Germinal center (tissue), 1 donor: ENCODE measurements at regions not wholly inside any gene's neighbourhood (a gene's known extent, or its start where the extent isn't known, plus 50 kb on each side); places are given as distances from the start of the nearest gene placed in this dataset.
A peak's percentile ranks its signal among the peaks of the same experiment; 100 is the strongest.

Source experiments
- DNase-seq: peaks from one replicate; pipeline ENCODE4 v3.0.0; 2012; ENCODE audit warnings: mixed read lengths, low spot score

DNA sequence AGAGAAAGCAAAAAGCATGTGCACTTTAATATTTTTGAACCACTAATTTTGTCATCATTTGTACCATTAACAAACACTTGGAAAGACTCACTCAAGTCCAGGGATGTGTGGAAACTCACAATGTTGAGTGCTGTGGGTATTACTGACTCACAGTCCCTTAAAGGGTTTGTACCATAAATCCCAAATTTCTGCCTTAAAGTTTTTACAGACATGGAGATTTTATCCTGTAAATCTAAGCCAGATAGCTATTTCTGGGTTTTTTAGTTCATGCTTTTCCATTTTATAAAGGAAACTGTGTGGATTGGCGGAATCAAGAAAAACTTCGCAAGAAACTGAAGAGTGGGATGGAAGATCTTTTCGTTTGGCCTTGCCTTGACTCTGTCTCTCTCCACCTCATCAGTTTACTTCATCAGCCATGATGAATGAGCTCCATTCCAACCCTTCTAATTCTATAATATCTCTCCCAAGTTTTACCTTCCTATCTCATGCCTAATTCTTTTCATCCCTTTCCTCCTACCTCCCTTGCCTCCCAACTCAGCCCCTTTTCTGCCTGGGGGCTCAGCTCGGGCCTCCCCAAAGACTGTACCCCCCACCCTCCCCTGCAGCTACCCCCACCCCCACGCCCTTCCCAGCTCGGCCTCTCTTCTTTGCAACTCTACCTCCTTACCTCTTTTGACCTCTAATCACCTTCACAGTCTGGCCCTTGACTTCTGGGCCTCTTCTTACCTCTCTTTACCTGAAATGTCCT, 218.5 kb upstream of the MKLN1 start:
- no peak for DNase-seq

GRCh38 chr7:131109759-131110296, 217.8 kb upstream of the MKLN1 start:
- DNase-seq, result peak; percentile 72

- no peak for DNase-seq
Observed at GRCh38 chr7:131110297-131111080, 217.2 kb upstream of the MKLN1 start.

- DNase-seq, result peak; percentile 52
Observed at GRCh38 chr7:131111081-131111576, 216.5 kb upstream of the MKLN1 start.

DNA sequence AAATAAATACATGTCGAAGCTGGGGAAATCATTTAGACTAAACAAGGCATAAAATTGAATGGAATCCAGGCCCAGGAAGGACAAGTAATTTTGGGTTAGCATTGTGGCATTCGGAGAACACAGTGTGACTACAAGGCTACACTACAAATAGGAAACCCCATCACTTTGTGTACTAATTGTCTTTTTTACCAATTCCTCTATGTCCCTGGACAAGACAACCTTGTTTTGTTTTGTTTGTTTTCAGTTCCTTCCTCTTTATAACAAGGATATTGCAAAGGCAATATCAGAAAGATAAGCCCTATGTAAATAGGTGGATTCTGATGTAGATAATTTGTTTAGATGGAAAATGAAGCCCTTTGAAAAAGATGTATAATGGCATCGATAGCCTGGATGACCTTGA, 215.9 kb upstream of the MKLN1 start:
- DNase-seq, result no peak

GRCh38 chr7:131112431-131112830, 215.2 kb upstream of the MKLN1 start:
- DNase-seq, result no peak

DNA sequence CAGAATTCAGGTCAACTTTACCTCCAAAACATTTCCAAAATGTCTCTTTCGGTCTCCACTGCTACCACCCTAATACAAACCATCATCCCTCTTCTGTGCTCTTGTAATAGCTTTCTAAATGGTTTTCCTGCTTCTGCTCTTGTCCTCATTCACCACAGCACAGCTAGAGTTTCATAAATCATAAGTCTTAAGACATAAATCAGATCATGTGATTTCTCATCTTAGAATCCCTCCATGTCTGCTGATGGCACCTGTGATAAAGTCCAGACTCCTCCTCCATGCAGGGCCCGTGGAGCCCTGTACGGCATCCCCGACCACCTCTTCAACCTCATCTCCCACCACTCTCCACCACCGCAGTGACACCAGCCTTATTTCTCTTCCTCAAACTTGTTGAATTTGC, 212.3 kb upstream of the MKLN1 start:
- DNase-seq, result no peak

GRCh38 chr7:131117439-131117838, 210.2 kb upstream of the MKLN1 start:
- no peak for DNase-seq

GRCh38 chr7:131119381-131119780, 208.3 kb upstream of the MKLN1 start:
- no peak for DNase-seq

DNA sequence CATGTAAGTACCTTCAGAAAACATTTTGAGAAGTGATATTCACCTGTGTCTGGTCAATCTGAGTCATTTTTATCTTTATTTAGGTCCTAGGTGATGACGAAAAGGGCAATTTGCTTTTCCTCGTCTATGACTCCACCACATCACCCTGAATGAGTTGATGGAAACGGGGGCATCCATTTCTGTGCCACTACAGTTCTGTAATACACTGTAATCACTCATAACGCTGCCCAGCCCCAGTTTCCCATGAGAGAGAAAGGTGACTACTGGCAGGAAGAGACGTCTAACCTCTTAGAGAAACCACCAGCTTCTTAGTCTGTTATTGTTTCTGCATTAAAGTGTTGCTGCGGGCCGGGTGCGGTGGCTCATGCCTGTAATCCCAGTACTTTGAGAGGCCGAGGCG, 205.3 kb upstream of the MKLN1 start:
- DNase-seq, result no peak

DNA sequence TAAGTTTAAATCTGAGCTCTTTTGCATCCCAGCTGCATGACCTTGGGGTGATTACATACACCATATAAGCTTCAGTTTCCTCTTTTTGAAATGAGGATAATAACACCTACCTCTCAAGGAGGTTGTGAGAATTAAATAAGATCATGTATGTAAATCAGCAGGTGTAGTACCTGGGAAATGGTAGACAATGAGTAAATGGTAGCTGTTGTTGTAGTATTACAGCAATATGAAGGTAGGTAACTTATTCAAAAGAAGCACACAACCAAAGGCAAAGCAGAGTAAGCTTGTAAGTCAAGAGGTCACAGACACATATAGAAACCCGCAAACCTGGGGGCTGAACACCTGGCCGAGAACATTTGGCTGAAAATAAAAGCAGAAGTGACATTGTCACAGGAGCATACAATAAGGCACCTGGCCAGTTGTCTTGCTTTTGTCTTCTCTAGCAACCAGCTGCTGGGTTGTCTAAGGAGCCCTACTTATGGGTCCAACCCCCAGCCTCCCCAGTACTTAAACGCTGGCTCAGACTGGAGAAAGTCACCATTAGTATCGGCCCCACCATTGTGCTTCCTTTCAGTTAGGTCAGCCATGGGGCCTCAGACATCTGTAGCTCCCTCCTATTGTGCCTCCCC, 203.6 kb upstream of the MKLN1 start:
- DNase-seq, result peak; percentile 77

DNA sequence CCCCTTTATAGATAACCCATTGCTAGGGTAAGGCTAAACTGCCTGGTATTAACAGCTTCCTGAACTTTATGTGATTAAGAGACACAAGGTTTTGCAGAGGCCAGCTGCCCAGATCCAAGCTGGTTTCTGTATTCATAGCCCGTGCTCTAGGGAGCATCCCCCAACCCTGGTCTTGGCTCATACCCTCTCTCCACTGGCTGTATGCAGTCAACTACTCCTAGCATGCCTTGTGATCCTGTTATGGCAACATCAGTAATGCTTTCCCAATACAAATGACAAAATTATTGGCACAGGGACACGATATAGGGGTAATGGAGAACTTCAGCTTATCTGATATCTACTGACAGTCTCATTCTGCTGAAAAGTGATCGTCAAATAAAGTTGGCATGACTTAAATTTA, 202.8 kb upstream of the MKLN1 start:
- DNase-seq, result no peak

DNA sequence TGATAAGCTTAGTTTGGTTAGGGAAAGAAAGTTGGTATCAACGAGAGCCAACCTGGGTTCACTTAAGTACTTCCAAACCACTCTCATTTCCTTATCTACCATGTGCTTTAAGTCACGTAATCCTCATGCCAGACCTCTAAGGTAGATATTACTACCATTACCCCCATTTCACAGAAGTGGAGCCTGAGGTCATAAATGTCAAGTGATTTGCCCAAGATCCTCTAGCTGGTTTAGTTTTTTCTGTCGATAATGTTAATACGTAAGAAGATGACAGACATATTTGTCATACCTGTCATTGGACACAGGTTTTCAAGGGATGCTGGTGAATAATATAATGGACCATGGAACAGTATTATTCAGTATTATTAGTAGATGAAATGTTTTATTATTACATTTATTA, 197.4 kb upstream of the MKLN1 start:
- DNase-seq, result no peak

GRCh38 chr7:131131012-131131745, 196.5 kb upstream of the MKLN1 start:
- DNase-seq, result no peak

DNA sequence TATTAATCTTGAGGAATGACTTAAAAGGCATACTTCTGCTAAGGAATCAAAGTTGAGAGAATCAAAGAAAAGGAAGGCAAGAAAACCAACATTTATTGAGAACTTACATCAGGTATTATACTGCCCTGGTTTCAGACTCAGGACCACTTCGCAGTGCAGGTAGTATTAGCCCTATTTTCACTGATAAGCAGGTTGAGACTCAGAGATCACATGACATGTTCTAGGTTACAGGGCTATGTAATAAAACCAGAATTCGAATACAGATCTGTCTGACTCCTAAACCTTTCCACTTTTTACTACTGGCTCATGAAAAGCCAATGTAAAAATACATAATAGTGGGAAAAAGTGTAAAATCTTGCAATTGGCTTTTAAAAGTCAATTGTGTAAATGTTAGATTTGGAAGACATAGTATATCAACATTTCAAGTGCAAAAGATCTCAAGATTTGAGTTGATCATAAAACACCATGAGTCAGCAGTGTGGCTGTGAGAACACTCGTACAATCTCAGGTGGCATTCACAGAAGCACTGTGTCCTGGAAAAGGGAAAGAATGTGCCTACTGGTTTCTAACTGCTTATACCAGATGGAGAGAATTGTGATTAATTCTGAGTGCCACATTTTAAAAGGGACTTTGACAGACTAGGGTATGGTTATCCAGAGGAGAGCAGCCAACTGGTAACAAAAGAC, 195.8 kb upstream of the MKLN1 start:
- no peak for DNase-seq

DNA sequence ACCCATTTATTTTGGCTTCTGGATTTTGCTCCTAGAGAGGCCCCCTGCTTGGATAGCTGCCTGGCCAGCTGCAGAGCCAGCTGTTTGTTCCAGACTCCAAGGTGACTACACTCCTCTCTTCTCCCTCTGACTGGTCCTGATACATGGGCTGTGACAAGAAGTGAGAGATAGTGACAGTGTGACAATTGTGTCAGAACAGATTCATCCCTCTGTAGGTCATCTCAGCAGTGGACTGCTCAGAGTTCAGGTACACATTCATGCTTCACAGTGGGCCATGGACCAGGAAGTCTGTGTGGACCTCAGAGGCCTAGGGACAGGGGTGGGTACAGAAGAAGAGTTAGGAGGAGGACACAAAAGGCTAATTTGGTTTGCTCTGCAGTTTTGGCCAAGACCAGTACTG, 188.2 kb upstream of the MKLN1 start:
- no peak for DNase-seq

DNA sequence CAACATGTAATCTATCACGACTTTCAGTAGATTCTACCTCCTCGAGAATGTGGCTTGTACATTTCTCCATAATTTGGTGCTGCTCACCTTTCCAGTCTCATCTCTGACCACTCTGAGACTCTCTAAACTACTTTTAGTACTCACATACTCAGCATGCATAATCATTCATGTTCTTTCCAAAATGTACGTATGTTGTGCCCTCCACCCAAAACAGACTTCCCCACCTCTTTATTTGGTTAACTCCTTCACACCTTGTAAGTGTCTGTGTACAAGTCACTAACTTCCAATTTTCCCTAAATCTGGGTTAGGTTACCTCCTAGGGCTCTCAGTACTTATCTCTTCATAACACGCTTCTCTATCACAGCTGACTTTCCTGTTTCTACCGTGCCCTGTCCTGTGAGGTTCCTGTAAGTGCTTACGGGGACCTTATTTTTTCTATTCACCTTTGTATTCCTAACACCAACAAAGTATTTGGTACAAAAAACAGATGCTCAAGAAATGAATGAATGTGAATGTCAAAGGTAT, 186.2 kb upstream of the MKLN1 start:
- DNase-seq, result no peak

- no peak for DNase-seq
Observed at GRCh38 chr7:131143869-131144268, 183.8 kb upstream of the MKLN1 start.

DNA sequence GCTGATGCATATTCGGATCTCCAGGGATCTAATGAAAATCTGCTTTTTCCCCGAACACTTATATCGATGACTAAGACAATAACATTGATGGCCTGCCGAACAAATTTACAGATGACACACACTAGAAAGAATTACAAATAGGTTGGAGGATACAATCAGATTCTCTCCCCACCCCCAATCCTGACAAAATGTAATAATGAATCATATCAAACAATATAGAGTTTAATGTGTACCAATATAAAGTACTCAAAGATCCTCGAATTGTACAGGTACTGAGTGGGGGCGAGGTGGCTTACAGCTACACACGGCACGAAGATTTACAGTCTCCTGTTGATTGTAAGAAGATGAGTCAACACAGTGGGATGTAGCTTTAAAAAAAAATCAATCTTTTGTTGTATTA, 182.7 kb upstream of the MKLN1 start:
- DNase-seq, result no peak

GRCh38 chr7:131145770-131146169, 181.9 kb upstream of the MKLN1 start:
- no peak for DNase-seq

DNA sequence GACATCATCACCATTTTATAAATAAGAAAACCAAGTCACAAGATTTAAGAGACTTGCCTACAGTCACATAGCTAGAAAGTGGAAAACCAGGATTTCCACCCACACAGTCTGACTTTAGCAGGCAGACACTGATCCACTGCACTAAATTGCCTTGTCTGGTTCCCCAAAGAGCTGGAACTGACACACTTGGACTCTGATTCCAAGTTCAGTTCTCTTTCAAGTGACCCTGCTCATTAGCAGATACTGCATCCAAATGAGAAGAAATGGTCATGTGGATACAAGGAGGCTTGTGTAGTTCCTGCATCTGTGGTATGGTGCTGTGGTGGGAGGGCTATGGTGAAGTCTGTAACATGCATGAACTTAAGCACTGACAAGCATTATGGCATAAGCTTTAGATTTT, 180.1 kb upstream of the MKLN1 start:
- no peak for DNase-seq
